ENCODE measurements at regions not wholly inside any gene's neighbourhood (a gene's known extent, or its start where the extent isn't known, plus 50 kb on each side); places are given as distances from the start of the nearest gene placed in this dataset.

GRCh38 chr17:69921046-69921445 is 154.0 kb upstream of the KCNJ16 start:
- no peak for DNase-seq
- no peak overlapping the region for H3K27ac ChIP-seq
- no peaks in the 10 kb centered on the region for H3K36me3 ChIP-seq
- TF ChIP-seq CTCF (IDR thresholded peaks at IDR 0.05) (no peak), POLR2A (IDR thresholded peaks at IDR 0.05) (no peak)
- H3K9me3 ChIP-seq, result no peaks in the 10 kb centered on the region
- H3K27me3 ChIP-seq, result no peaks in the 10 kb centered on the region
- H3K4me3 ChIP-seq, result no peak overlapping the region
- intact Hi-C loops (cut with DNase I; ENCODE audit: low total_unique reads), result no loop called here
- H3K4me1 ChIP-seq, result no peaks in the 10 kb centered on the region

- intact Hi-C loops (cut with DNase I; ENCODE audit: low total_unique reads), result no loop called here
- Histone ChIP-seq H3K36me3 (no peaks in the 10 kb centered on the region), H3K4me1 (no peaks in the 10 kb centered on the region), H3K27me3 (no peaks in the 10 kb centered on the region), H3K4me3 (no peak overlapping the region), H3K9me3 (no peaks in the 10 kb centered on the region), H3K27ac (no peak overlapping the region)
- no peak for DNase-seq
- TF ChIP-seq POLR2A (IDR thresholded peaks at IDR 0.05) (no peak), CTCF (IDR thresholded peaks at IDR 0.05) (no peak)
These were observed 146.4 kb upstream of the KCNJ16 start for GRCh38 chr17:69928611-69929010.

GRCh38 chr17:69936996-69937395 is 138.0 kb upstream of the KCNJ16 start:
- TF ChIP-seq CTCF (IDR thresholded peaks at IDR 0.05) (no peak), POLR2A (IDR thresholded peaks at IDR 0.05) (no peak)
- no peaks in the 10 kb centered on the region for H3K27me3 ChIP-seq
- no peak overlapping the region for H3K4me3 ChIP-seq
- H3K4me1 ChIP-seq, result no peaks in the 10 kb centered on the region
- intact Hi-C loops (cut with DNase I; ENCODE audit: low total_unique reads), result no loop called here
- no peaks in the 10 kb centered on the region for H3K9me3 ChIP-seq
- H3K27ac ChIP-seq, result no peak overlapping the region
- no peaks in the 10 kb centered on the region for H3K36me3 ChIP-seq
- no peak for DNase-seq

GRCh38 chr17:69943058-69943457 is 132.0 kb upstream of the KCNJ16 start:
- no peaks in the 10 kb centered on the region for H3K4me1 ChIP-seq
- no peak for DNase-seq
- H3K9me3 ChIP-seq, result no peaks in the 10 kb centered on the region
- H3K4me3 ChIP-seq, result no peak overlapping the region
- no peak overlapping the region for H3K27ac ChIP-seq
- H3K36me3 ChIP-seq, result no peaks in the 10 kb centered on the region
- intact Hi-C loops (cut with DNase I; ENCODE audit: low total_unique reads), result no loop called here
- H3K27me3 ChIP-seq, result no peaks in the 10 kb centered on the region
- TF ChIP-seq POLR2A (IDR thresholded peaks at IDR 0.05) (no peak), CTCF (IDR thresholded peaks at IDR 0.05) (no peak)

GRCh38 chr17:69944406-69944805 is 130.6 kb upstream of the KCNJ16 start:
- Histone ChIP-seq H3K36me3 (no peaks in the 10 kb centered on the region), H3K27ac (no peak overlapping the region), H3K27me3 (no peaks in the 10 kb centered on the region), H3K4me1 (no peaks in the 10 kb centered on the region), H3K9me3 (no peaks in the 10 kb centered on the region), H3K4me3 (no peak overlapping the region)
- DNase-seq, result no peak
- intact Hi-C loops (cut with DNase I; ENCODE audit: low total_unique reads), result no loop called here
- TF ChIP-seq POLR2A (IDR thresholded peaks at IDR 0.05) (no peak), CTCF (IDR thresholded peaks at IDR 0.05) (no peak)
